CD4-positive, alpha-beta T cell treated with Interferon alpha-2 for 1 hour (primary cell): ENCODE measurements at regions not wholly inside any gene's neighbourhood (a gene's known extent, or its start where the extent isn't known, plus 50 kb on each side); places are given as distances from the start of the nearest gene placed in this dataset.

Experiments used
- DNase-seq, 2 donors: peaks; one replicate each; pipeline ENCODE4 v3.0.0-alpha.2; 2020 to 2022

DNA sequence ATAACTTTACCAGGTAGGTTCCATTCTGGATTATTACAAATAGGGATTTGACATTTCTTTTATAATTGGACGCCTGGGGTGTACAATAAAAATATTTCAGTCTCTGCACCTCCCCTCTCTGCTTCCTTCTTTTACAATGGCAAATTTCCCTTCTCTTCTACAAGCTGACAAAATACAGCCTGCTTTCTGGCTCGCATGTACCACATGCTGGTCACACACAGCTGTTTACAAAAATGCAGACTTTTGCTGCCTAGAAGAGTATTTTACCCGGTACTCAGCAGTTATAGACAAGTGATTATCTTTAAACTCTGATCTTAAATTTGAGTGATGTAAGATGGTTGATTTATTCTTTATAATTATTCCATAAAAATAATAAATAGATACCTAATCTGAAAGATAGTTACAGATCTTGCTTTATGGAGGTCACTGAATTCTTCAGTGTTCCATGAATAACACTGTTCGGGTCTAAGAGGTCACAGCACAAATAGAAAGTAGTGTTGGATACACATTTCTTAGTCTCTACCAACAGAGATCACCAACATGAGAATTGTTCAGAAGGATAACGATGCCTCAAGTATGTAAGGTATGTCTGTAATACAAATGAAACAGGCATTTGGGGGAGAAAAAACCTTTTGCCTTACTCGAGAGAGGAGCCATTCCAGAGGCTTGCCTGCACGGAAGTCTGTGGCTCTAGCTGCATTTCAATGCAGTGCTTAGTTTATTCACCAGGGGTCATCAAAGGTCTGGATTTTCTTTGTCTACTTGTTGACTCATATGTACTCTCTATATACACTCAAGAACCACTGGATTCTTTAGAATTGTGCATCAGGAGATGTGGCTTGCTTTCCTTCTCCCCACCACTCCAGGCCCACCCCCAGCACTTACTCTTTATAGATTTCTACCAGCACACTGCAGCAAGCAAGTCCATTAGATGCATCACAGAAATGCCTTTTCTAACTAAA, 206.6 kb upstream of the RFX3 start:
- peak; percentile 1 to 58 for DNase-seq

DNA sequence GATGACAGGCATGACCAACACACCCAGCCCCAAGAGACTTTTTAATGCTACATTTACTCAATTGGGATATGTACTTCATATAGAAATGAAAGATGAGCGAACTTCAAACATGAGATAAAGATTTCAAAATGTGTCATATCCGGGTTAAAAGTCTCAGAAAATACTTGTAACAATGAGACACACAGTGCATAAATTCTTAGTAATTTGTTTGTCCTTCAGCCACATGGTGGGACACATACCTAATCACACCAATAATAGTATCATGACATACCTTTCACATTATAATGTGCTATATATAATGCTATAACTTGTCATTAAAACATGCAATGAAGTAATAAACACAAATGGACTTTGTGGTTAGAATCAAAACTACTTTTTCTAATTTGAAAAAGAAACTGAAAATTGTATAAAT, 204.7 kb upstream of the RFX3 start:
- no peak for DNase-seq

DNA sequence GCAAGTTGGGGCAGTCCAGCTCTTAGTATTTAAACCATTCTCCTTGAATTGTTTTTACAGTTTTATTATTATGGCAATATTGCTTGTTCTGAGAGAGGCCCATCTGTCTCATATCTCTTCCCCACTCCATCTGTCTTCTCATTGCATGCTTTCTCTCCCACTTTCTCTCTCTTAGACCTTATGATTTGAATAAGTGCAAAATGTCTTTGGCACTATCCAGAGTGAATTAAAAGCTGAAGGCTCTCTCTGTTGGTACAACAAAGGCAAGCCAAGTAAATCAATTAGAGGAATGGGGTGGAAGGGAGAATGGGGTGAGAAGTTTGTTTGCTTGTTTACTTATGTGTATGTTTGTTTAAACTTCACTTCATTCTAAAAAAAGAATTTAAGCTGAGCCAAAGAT, 195.3 kb upstream of the RFX3 start:
- no peak for DNase-seq

- DNase-seq, result no peak
Observed at GRCh38 chr9:3719286-3719685, 193.5 kb upstream of the RFX3 start.

DNA sequence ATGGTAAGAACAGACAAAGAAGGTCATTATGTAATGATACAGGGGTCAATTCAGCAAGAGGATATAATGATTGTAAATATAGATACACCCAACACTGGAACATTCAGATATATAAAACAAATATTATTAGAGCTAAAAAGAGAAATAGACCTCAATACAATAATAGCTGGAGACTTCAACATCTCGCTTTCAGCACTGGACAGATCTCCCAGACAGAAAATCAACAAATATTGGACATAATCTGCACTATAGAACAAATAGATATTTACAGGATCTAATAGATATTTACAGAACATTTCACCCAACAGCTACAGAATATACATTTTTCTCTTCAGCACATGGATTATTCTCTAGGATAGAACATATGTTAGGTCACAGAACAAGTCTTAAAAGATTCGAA, 190.6 kb upstream of the RFX3 start:
- DNase-seq, result no peak

DNA sequence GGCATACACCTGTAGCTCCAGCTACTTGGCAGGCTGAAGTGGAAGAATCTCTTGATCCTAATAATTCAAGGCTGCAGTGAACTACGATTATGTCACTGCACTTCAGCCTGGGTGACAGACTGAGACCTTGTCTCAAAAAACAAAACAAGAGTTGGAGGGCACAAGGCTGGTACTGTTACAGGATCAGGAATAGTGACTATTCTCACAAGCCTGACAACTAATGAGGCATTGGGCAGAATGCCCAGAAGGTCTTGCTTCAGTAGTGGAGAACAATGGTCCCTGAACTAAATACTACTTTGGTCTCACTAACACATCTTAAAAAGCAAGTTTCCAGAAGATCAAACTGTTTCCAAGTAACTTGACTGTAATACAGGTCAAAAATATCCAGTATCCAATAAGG, 182.9 kb upstream of the RFX3 start:
- DNase-seq, result no peak

DNA sequence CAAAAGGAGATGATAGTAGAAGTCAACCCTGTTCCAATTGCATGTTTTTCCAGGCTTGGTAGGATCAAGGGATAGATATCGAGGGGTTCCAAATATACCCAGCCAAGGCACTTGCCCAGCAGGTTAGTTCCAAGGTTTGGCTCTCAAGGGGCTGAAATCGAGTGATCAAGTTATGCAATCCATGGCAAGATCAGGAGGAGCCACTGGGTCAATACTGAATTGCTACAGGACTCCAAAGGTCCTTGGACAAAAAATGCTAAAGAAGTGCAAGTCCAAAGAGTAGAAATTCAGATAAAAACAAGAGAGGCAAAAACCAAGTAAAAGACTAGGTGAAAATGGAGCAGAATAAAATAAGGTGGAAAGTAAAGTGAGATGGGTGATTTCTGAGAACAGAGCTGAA, 179.1 kb upstream of the RFX3 start:
- DNase-seq, result no peak

DNA sequence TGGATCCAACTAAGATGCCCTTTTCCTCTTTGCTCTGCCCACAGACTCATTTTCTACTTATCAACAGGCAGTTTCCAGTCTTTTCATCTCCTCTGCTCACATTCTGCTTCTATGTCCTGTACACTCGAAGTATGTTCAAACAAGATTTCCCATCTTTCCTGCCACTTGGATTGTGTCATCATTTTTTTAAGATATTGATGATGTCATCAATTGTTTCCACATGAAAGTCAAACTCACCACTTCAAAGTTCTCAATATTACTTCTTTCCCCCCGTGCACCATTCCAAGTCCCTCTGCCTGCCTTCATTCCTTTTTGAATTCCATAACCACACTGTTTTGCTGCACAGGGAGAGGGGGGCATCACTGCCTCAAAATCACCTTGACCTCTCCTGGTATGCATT, 175.0 kb upstream of the RFX3 start:
- no peak for DNase-seq

GRCh38 chr9:3699883-3700282, 174.1 kb upstream of the RFX3 start:
- no peak for DNase-seq

- DNase-seq, result no peak
Observed at GRCh38 chr9:3698531-3698930, 172.7 kb upstream of the RFX3 start.

DNA sequence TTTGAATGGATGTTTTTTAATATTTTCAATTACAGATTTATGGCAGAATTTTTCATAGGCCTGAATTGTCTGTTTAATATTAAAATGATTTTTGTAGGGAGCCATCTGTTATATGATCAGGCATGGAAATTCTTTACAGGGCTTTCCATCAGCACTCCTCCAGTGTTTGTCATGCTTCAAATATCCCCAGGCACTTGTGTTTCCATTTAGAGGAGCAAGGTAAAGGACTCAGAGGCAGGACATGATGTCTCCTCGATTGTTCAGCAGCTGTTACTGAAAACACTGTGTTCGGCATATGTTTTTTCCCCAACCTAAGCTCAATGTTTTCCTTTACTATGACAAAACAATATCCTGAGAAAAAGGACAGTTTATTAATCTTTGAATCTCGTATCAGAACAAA, 172.3 kb upstream of the RFX3 start:
- DNase-seq, result no peak

- DNase-seq, result no peak
Observed at GRCh38 chr9:3696368-3696767, 170.6 kb upstream of the RFX3 start.

DNA sequence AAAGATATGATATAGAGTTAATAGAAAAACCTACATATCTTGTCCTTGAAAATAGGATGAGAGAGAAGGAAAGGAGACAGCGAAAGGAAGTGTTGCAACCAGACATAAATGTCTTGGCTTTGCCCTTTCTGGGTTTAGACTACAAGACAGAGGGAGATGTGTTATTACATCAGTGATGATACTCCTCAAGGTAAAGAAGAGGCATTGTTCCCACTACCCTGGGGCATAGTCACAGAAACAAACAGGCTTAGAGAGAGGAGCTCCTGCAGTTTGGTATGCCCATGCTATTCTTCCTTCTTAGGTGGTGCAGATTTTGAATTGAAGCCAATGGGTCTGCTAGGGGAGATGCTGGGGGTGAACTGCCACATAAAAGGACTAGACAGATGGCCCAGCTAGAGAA, 166.8 kb upstream of the RFX3 start:
- no peak for DNase-seq

DNA sequence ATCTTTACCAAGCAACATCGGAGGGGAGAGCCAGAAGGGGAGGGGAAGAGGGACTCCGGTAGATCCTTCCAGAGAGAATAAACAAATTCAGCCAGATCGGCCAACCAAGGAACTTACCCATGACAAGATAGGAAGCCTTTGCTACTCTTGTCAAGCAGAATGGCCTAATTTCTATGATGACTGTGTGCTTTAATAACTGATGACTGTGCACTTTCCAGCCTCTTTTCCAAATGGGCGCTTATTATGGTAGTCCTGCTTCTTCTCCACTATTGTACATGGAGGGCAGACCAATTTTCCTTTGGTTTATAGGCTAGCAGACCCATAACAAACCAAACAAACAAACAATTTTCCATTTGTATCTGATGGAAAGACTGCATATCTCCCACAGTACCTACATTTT, 163.8 kb upstream of the RFX3 start:
- DNase-seq, result no peak

DNA sequence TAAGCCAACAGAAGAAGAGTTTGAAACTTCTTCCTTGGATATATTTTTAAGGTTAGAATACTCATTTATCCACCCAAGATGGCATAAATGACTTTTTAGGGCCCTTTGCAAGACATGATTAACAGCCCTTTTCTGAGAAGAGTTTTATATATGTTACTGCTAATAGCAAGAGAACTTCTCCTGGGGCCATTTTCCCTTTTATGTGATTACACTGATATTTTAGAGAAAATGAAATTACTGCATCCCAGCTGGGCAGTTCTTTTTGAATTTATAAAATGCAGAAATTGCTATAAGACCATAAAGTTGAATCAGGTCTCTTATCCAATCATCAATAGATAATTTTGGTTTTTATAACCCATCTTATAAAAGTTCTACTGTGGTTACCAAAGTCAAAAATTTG, 161.3 kb upstream of the RFX3 start:
- no peak for DNase-seq

GRCh38 chr9:3682186-3682585, 156.4 kb upstream of the RFX3 start:
- DNase-seq, result no peak

- DNase-seq, result no peak
Observed at GRCh38 chr9:3677541-3677940, 151.7 kb upstream of the RFX3 start.

GRCh38 chr9:3676766-3677165, 151.0 kb upstream of the RFX3 start:
- DNase-seq, result no peak

DNA sequence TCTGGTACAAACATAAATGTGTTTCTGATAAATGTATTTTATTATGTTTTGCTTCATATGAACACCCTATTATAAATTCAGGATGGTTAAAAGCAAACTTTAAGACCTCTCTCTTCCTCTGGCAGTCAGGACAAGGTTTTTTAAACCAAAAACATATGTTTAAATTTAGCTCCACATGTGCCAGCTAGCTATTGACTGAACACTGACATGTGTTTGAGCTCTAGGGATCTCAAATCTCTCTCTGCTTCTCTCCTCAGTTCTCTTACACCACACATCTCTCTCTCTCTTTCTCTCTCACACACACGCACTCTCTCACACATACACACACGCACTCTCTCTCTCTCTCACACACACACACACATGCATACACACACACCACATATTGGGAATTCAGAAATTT, 150.1 kb upstream of the RFX3 start:
- DNase-seq, result no peak

DNA sequence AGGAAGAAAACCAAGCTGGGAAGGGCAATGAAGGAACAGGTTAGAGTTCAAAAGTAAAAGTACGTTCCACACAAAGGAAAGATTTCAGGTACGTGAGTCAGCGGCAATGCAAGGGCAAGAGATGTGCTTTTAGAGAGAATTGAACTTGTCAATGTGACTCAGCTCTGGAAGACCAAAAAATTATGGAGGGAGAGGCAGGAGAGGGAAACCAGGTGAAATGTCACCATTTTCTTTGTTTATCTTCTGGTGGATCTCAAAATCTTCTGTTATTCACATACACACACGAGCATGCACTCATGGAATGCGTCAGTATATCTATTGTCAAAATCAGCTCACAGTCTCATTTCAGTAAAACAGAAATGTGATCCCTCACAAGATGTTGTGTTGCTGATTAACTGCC, 148.8 kb upstream of the RFX3 start:
- no peak for DNase-seq

DNA sequence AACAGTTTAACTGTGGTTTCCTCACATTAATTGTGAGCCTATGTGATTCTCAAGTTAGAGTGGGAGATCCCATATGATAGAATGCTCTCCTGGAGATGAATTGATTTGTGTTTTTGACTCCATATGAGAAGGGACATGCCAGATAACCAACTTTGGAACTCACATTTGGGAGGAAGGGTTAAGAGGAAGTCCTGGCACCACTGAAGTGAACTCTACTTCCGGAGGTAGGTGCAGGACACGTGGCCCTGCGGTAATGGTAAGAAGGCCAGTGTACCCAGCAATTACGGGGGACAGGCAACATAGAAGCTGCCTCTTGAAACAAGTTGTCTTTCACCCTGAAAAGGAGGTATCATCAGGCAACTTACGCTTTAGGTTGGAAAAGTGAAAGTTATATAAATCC, 146.6 kb upstream of the RFX3 start:
- DNase-seq, result no peak

DNA sequence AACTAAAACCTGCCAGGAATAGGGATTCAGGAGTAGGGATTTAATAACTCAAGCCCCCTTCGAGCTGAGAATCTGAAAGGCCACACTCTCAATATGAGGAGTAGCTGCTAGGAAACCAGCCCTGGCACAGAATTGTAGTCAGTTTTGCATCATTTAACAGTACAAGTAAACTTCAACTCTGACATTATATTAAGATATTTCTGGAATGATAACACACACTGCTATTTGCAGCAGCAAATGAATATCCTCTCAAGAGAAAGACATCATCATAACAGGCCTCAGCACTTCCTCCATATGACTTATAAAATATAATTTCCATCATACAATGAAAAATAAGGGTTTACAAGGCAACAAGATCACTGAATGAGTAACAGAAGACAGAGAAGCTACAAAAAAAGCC, 138.2 kb upstream of the RFX3 start:
- no peak for DNase-seq

DNA sequence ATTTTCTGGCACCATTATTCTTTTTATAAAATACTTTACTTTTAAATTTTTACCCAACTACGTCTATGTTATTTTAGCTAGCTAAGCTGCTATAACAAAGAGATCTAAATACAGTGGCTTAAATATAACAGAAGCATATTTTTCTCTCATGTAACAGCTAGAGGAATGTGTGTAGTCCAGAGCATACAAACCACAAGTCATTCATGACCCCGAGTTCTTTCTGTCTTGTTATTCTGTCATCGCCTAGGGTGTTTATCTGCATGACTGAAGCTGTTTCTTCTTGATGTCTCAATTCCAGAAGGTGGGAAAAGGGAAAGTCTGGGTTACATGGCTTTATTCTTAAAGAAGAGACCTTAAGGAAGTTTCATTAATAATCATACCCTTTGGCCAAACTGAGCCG, 136.9 kb upstream of the RFX3 start:
- no peak for DNase-seq

GRCh38 chr9:3660936-3661335, 135.1 kb upstream of the RFX3 start:
- DNase-seq, result no peak

GRCh38 chr9:3659647-3660046, 133.8 kb upstream of the RFX3 start:
- no peak for DNase-seq
